Fibroblast of skin of back (primary cell): ENCODE measurements at regions not wholly inside any gene's neighbourhood (a gene's known extent, or its start where the extent isn't known, plus 50 kb on each side); places are given as distances from the start of the nearest gene placed in this dataset.
"Not testable (repeated sequence)": the region's sequence is repeated elsewhere in the genome, so short reads cannot be mapped to it uniquely, and the experiment has no call there.

Source experiments
- DNase-seq: peaks from one replicate; pipeline ENCODE4 v3.0.0-alpha.2; 2013

DNA sequence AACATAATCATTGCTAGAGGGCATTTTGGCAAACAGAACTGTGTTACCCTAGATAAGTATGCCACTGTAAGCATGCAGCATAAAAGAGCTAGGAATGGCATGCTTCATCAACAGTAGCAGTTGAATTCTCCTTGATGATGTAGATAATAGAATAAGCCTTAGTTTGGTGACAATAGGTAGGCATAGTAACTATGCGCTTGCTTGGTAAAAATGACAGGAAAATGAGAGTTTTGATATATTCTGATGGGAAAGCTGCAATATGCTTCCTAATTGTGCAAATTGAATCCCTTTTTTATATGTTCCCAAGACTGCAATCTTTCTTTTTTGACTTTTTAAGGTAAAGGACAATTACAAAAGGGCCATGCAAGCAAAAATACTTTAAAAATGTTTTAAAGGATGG is 930.9 kb upstream of the FAM98A start:
- DNase-seq: no peak

DNA sequence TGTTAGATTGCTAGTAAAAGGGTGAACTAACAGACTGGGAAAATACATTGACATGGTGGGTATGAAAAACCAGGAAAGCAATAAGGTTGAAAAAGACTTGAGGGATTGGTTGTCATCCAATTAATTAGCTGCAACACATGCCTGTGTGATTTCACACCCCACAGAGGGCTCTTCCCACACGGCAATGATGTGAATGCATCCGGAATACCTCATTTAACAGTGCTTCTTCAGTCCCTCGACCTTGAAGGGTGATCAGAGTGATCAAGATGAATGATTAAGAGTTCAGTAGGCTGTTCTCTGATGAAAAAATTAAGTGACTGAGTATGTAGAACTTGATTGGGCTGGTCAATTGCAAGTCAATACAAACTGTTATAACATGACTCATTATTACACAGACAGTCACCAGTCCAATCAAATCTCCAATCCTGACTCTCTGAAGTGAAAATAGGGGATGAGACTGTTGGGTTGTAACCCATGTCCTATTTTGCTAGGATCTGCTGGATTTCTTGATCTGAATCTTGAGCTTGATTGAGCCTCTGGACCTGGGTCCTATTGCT is 924.9 kb upstream of the FAM98A start:
- no peak for DNase-seq

DNA sequence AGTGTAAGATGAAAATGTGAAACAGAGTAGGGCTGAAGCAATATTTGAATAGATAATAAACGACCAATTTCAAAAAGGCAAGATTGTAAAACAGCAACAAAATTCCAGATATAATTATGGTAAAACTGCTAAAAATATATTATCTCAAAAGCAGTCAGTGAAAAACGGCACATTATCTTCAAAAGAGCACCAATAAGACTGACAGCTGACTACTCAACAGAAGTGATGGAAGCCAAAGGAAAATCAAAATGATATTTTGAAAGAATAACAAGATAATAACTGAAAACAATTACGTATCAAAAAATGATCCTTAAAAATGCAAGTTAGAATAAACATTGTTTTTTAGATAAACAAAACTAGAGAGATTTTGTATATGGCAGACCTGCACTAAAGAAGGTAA is 920.6 kb upstream of the FAM98A start:
- no peak for DNase-seq

DNA sequence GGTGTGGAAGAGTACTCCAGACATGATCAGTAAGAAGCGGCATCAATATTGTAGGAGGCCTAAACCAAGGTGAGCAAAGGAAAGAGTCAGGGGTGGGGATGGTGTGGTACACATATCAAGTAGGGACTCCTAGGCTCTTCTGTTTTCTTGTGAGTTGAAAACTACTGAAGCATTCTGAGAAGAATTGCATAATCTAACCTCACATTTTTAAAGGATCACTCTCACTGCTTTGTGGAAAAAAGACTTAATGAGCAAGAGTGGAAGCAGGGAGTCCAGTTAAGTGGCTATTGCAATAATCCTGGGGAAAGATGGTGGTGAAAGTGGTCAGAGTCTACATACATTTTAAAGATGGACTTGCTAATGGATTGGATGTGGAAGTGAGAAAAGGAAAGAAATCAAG is 899.5 kb upstream of the FAM98A start:
- no peak for DNase-seq

DNA sequence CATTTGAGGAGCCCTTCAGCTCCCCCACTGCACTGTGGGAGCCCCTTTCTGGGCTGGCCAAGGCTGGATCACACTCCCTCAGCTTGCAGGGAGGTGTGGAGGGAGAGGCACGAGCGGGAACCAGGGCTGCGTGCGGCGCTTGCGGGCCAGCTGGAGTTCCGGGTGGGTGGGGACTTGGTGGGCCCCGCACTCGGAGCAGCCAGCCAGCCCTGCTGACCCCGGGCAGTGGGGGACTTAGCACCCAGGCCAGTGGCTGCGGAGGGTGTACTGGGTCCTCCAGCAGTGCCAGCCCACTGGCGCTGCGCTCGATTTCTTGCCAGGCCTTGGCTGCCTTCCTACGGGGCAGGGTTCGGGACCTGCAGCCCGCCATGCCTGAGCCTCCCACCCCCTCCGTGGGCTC is 895.1 kb upstream of the FAM98A start:
- DNase-seq: not testable (repeated sequence)

DNA sequence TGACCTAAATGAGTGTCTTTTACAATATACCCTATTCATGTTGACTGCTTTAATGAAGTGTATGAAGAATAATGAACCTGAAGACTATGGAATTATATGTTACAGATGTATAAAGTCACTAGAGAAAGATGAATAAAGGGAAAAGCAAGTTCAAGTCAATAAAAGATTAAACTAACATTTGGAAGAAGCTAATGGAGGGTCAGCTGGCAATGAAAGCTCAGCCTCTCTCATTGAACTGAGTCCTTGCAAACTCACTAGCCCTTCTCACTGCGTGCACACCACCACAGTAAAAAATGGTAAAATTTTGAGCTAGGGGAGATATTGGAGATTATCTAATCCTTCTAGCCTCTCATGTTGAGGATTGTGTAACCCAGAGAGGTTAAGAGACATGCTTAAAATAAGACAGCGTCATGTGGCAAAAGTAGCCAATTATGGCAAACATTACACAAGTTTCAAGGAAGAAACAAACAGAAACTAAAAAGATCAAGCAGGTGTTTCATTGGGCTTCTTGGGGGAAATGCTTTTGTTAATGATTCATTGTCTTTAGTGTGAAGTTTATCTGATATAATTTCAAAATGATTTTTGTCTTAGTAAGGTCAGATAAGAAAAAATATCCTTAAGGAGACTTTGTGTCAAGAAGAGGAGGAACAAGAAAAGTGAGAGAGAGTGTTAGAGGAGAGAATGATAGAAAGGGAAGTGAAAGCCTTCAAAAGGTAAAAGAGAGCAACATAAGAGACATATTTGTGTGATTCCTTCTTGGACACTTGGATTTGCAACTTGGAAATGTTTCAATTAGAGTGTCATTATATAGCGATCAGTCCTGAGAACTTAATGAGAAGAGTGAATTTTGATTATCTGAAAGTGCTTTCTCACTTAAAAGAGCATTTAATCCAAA is 893.7 kb upstream of the FAM98A start:
- DNase-seq: no peak

DNA sequence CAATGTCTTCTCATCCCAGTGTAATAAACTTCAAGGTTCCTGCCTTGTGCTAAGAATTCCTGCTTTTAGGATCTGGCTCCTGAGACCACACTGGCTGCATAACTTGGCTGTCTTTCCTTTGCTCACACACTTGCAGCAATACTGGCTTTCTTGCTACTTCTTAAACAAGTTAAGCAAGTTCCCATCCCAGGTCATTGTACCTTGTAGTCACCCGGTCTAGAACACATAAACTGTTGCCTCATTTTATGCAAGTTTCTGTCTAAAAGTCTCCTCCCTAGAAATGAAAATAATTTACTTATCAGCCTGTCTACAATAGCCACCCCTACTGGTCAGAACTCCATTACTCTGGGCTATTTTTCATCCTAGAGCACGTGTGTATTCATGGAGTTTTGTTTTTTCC is 887.9 kb upstream of the FAM98A start:
- DNase-seq: no peak

DNA sequence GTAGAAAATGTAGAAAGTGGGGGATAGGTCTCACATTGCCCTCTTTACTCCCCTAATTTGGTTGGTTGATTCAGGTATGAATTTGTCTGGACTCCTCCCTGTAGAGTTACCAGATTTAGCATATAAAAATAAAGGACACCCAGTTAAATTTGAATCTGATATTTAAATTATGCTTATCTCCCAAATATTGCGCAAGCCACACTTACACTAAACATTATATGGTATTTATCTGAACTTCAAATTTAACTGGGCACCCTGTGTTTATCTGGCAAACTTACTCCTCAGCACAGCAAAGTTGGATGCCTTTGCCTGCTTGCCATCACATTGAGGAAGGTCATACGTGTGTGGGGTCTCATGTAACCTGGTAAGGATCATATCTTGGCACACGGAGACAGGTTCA is 882.4 kb upstream of the FAM98A start:
- no peak for DNase-seq

DNA sequence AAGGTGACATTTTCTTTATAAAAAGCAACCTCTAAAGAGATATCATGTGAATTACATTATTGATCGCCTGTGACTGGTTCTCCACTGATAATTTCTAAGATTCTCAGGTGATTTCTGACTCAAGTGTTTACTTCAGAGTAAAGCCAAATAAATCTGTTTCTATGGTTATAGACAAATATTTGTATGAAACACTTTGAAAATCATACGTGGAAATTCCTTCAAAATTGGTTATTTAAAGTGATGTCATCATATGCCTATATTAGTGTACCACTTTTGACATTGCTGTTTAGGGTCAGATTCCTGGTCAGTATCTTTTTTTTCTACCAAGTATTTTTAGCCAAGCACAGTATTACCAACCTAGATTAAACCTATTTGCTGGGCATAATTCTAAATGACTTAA is 881.3 kb upstream of the FAM98A start:
- no peak for DNase-seq

DNA sequence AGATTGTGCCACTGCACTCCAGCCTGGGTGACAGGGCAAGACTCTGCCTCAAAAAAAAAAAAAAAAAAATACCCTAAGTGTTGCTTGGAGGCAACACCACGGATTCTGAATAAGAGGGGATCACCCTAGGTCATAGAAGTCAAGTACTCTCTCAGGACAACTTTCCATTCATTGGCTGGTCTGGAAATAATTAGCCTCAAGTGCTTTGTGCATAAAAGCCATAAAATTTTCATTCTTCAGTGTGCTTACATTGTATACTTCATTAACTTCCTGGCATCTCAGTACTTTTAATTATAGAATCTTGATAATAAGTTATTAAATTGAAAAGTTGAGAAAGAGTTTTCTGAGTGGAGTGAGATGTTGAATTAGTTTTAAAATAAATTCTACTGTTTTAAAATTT is 876.1 kb upstream of the FAM98A start:
- DNase-seq: no peak

DNA sequence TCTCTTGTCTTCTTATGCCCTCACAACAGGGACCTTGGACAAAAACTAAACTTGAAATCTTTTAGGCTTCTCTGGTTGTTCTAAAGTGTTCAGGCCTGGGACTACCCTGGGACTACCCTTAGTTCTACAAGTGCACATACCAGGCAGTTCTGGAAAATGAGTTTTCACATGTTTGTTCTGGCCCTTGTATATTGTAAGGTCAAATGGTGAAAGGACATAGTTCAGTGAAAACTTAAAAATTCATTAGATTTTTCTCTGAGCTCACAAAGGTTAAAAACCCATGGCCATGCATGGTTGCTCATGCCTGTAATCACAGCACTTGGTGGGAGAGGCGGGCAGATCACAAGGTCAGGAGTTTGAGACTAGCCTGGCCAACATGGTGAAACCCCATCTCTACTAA is 875.5 kb upstream of the FAM98A start:
- DNase-seq: no peak

DNA sequence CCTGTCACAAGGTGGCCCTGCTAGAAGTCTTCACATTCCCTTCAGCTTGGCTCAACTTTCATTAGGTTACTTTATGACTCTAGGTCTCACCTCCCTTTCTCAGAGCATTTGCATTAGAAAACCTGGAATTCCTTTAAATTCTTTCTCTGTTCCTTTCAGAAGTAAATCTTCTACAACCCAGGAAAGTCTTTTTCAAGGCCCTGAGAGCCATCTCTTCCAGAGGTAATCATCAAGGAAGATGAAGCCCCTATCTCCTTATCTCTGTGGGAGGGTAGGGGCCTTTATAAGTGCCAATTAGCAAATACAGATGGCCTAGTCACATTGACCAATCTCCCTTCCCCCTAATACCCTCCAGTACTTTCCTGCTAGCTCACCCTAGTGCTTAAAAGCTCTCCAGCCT is 848.0 kb upstream of the FAM98A start:
- no peak for DNase-seq

DNA sequence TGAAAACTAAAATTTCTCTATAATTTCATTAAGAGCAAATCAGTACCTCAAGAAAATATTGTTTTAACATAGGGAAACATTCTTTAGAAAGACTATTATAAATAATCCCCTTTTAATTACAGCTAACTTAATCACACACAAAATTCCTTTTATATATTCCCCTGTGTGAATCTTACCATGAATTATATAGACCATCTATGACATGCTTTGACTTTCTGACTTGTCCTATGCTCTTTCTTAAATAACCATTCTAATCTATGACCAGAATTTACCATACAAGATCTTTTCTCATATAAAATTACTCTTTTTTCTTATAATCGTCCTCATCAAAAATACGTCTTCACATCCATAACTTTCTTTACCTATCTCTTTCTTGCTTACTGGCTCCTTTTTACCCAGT is 824.2 kb upstream of the FAM98A start:
- no peak for DNase-seq

DNA sequence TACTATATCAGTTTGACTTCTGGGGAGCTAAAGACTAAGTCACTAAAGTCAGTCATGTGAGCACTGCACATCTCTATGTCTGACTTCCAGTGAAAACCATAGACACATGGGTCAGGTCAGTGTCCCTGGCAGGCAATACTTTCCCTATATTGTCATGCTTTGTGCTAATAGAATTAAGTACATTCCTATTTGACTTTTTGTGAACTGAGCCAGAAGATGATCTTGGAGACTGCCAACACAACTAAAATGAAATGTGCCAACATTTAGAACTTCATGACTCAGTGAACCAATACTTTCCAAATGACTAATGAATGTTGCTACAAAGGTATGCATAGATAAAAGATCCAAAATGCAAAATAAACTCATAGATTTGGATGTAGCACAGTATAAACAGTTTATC is 820.8 kb upstream of the FAM98A start:
- DNase-seq: no peak

DNA sequence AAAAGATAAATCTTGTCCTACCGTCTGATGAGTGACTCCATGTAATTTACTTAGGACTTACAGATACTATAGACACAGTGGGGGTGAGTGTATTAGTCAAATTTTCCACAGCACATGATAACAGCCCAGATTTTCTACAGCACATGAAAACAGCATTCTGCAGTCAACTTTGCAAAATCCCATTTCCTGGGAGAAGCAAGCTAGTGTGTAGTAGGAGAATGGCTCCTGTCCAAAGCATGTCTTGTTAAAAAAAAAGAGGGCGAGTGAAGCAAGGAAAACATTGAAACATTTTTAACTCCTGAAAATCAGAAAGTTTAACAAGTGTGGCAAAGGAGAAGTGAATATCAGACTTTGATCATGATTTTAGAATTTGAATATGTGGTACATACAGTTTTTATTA is 817.8 kb upstream of the FAM98A start:
- no peak for DNase-seq

DNA sequence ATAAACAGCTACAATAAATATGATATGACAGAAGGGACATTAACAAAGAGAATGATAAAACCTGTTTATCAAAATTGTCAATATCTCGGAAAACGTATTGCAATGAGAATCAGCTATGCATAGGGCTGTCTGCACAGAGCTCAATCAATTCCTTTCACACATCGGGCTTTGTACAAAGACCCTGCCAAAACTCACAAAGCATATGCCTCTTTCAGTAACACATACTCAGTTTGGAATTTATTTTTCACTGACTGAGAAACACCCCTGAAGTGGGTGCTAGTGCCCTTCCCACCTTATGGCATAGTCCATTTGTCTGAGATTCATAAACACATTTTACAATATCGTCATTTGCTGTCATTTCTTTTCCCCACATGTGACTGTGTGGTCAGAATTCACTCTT is 815.8 kb upstream of the FAM98A start:
- DNase-seq: no peak

DNA sequence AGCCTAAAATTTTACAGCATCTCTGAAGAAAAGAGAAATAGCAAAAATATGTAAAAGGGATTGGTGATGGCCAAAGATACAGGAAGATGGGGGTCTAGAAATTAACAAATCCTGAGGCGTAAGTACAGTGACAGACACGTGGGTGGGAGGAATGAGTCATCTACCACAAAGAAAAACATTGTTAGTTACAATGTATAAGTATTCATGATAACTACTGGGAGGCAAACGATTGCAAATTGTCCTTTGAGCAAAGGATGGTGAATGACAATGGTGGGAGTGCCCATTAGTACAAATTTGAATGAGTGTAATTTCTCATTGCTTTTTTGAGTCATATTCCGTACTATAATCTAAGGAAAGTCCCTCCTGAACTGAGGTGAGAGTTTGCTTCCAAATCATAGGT is 809.0 kb upstream of the FAM98A start:
- no peak for DNase-seq

DNA sequence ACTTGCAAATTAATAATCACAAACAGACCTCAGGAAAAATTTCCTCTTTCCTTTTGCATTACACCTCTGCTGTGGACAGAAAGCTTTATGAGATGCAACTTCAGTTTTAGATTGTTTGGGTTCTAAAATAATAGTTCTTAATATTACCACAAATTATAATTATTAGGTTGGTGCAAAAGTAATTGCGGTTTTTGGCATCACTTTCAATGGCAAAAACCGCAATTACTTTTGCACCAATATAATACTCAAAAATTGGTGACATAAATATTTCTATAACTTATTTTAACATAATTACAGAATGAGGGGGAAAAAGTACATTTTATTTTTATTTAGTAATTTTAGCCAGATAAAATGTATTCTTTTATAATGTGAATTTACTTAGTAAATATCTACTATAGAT is 804.4 kb upstream of the FAM98A start:
- no peak for DNase-seq

DNA sequence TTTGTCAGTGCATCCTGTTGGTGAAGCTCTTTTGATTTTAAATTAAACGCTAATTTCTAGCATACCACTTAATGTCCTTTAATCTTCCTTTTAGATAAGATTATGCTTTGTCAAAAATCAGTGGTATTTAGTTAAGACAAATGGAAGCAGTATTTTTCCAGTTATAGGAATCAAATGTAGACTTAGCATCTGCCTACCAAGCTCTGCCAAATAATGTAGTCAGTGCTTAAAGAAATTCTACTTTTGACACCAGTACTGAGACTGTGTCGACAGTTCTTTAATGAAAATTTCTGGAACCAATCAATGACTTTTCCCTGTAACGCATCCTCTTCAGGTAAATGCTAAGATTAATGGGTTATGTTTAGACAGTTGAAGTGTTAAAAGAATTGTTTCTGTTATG is 803.3 kb upstream of the FAM98A start:
- DNase-seq: no peak

DNA sequence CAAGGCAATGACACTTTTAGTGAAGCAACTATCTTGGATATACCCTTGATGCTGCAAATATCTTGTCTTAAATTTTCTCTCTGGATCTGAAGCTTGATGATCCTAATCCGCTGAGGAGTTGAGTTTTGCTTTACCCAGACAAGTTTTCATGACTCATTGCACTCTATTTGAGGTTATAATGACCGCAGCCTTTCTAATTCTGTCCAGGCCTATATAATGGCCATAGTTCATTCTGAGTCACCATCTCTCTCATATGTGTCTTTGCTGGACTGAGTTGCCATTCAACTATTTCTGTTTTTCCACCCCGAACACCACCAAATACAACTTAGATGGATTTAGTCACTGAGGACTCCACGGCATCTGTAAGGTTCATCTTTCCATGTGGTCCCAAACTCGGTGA is 802.1 kb upstream of the FAM98A start:
- DNase-seq: peak; percentile 22

DNA sequence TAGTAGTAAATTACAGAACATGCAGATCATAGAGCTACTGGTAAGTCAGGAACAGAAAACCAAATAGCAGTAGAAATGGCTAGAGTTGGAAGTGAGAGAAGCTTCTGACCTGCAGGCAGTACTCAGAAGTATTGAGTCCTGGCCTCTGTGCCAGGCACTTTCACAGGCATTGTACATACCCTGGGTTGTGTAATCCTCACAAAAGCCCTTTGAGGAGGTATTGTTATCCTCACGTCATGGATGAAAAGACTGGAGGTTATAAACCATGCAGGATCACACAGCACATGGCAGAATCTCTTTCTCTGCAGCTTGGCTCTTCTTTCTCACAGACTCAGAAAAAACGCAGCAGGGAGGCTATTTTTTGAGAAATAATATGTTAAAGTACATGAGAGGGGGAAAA is 789.3 kb upstream of the FAM98A start:
- DNase-seq: no peak

DNA sequence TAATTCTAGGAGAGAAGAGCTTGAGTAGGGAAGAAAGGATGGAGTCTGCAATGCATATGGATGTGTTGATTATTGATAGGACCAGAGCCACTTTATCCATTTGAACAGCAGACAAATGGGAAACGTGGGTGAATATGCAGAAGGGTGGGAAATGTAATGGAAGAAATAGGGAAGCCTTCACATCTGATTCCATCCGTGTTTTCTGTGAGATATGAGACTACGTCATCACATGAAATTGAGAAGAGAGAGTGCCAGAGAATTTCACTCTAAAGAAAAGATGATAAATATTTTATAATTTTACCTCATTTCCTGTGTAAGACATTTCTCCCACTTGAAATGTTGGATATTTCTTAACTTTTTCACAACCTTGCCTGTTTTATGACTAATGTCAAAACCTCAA is 788.4 kb upstream of the FAM98A start:
- no peak for DNase-seq

DNA sequence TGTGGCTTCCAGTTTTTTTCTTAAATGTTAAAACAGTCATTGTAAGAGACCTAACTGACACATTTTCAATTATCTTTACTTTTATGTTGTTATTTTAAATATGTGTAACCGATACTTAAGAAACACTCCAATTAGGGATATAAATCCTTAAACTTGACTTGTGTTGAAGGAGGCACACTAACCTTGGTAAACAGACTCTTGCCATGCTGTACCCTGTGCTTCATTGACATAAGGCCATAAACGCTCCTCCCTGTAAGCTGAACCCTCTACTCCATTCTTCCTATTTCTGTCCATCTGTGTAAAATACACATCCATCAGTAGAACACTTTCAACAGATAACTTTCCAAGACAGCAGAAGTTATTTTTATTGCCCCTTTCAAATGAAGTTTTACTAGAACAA is 780.5 kb upstream of the FAM98A start:
- no peak for DNase-seq

DNA sequence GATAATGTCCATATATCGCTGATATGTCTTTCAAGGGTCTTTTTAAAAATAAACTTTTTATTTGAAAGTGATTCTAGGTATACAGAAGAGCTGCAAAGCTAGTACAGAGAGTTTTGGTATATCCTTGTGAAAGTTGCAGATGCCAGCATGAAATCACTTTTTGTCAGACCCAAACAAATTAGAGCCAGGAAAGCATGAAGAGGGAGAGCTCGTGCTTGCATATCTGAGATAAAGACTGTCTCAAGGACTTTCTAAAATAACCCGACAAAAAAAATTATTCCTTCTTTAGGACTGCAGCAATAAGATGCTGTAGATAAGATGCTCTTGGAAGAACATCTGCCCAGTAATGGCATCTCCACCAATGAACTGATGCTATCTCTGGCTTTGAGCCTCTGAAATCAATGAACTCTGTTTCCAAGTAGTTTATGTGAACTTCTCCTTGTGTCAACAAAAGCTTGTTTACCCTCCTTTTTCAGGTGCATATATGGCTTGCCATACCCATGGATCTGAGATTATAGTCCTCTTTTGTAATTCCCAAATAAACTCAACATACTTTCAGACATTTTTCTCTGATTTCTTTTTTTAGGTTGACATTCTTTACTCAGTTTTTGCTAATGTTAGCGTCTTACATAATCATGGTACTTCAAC is 774.6 kb upstream of the FAM98A start:
- DNase-seq: no peak
